ENCODE measurements at regions not wholly inside any gene's neighbourhood (a gene's known extent, or its start where the extent isn't known, plus 50 kb on each side); places are given as distances from the start of the nearest gene placed in this dataset.

DNA sequence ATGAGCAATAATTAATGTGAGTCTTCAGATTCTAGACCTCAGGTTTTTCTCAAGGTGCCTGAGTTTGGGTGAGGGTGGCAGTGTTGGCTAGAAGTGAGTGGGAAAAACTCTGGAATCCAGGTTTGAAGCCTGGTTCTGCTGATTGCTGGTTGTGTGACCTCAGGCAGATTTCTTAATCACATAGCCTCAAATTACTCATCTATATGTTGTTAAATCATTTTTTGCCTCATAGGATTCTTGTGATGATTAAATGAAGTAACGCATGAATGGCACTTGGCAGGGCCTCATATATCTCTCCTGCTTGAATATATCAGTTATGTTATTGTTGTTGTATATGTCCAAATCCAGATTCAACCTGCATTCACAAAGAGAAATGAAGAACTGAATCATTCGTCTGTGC lies 60.5 kb downstream of the NR2F2 start:
- no peak for DNase-seq (ENCODE audit: low spot score)
- in situ Hi-C loops (cut with HindIII; ENCODE audit: low sequenced_read_pairs): no loop called here

DNA sequence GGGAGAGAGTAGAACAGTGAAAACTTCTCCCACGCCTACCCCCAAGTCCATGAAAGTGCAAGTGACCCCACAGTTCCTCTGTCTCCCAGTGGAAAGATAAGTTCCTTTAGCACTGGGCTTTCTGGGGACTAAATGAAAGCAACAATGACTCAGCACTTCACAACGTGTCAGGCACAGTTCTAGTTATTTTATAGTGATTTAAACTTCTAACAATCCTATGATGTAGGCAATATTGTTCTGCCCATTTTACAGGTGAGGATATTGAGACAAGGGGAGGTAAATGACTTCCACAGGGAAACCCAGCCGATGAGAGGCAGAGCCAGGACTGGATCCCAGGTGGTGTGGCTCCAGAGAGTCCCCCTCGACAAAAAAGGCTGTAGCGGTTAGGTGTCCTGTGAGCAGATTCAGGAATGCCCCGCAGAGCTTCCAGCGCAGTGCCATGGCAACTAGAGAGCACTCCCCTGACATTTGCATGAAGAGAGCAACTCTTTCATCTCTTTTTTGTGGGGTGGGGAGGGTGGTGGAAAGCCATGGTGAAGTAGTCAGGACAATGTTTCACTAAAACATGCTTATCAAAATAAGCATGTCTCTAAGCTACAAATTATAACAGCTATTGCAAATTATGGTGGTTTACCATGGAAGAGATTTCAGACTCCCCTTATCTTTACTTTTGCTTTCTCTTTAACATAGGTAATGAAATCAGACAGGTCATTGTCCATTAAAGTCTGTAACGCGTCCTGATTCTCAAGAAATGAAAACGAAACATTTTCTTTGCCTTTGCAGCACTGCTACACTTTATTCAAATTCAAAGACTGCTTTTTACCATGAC lies 62.1 kb downstream of the NR2F2 start:
- in situ Hi-C loops (cut with HindIII; ENCODE audit: low sequenced_read_pairs): no loop called here
- no peak for DNase-seq (ENCODE audit: low spot score)

DNA sequence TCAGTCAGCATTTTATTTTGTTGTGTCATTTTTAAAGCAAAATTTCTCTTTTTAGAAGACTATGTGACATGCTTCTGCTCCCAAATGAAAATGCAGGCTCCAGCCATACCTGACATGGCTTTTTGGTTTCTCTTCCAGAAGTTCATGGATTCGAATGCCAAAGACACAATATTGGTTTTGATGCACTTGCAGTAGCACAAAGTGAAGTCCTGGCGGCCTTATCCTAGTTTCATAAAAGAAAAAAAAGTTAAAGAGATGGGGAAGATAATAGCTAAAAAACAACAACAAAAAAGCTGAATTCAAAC lies 62.7 kb downstream of the NR2F2 start:
- in situ Hi-C loops (cut with HindIII; ENCODE audit: low sequenced_read_pairs): no loop called here

DNA sequence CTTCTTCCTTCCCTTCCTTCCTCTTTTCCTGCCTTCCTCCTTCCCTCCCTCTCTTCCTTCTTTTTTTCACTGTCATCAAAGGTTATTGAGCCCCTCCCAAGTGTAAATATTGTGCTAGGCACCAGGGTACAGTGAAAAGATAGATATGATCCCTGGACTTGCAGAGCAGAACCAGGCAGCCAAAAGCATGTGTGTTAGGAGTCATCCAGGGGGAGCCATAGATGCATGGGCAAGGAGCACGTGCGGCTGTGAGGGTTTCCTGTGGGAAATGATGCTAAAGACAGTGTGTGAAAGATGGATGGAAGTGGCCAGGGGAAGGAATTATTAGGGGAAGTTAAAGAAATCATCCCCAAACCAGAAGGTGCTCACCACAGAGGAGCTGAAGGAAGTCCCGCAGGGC lies 65.2 kb downstream of the NR2F2 start:
- in situ Hi-C loops (cut with HindIII; ENCODE audit: low sequenced_read_pairs): no loop called here
- no peak for DNase-seq (ENCODE audit: low spot score)

More for the DNA sequence above, 62.7 kb downstream of the NR2F2 start:
- DNase-seq (ENCODE audit: low spot score): no peak

DNA sequence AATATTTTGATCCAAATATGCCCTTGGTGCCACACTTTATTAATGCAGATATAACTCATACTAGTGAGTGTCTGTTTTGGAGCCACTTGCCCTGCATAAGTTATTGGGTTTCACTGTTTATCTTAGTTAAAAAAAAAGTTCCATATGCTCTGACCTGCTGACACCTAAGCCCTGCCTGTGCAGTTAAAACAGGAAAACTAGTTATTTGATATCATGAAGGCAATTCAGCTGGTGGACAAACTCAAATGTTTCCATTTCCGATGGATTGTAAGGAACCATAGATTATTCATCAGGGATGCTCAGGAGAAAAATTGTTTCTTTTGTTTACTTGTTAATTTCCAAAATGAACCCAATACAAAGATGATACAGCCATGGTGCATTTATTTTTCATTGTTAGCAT lies 68.3 kb downstream of the NR2F2 start:
- DNase-seq (ENCODE audit: low spot score): no peak
- in situ Hi-C loops (cut with HindIII; ENCODE audit: low sequenced_read_pairs): no loop called here

DNA sequence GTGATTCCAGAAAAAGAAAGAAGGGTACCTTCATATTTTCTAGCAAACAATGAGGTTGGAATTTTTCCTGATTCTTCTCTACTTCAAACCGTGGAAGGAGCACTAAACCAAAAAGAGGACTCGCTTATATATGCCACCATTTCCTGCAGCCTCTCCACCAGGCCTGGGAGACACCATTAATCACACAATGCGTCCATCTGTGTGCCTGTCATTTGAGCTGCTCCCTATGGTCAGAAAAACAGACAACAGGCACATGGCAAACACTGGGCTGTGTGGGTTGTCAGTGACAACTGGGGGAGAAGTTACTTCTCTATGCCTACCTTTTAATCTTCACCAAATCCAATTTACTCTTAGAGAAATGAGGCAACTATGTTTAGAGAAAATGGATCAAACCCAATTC lies 71.9 kb downstream of the NR2F2 start:
- DNase-seq (ENCODE audit: low spot score): no peak
- in situ Hi-C loops (cut with HindIII; ENCODE audit: low sequenced_read_pairs): no loop called here

DNA sequence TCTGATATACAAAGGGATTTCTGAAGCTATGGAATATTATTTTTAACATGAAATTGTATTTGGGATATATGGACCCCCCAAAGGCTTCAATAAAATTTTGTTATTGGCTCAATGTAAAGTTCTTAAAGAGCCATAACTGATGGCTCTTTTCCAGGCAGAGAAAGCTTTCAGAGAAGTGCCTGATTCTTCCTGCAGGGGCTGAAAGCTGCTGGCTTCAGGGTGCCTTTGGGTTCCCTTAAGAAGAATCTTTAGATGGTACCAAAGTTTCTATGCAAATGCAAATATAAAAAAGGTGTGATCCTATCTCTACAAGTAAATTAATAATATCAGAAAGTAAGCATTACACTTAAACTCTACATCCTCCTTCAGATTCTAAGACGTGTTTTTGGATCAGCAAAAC lies 72.6 kb downstream of the NR2F2 start:
- no peak for DNase-seq (ENCODE audit: low spot score)
- in situ Hi-C loops (cut with HindIII; ENCODE audit: low sequenced_read_pairs): no loop called here

DNA sequence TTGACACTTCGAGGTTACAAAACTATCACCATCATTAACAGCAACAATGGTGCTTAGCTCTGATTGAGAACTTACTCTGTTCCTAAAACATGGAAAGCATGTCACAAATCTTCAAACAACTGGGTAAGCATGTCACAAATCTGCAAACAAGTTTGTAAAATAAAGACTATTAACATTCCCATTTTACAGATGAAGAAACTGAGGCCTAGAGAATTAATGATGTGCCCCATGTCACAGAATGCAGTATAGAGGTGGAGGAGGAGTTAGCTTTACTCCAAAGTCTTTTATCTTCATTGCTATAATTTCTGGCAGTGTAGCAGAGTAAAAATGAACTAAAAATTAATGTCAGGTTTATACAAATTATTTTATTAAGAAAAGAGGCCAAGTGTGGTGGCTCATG lies 73.4 kb downstream of the NR2F2 start:
- DNase-seq (ENCODE audit: low spot score): no peak
- in situ Hi-C loops (cut with HindIII; ENCODE audit: low sequenced_read_pairs): no loop called here

DNA sequence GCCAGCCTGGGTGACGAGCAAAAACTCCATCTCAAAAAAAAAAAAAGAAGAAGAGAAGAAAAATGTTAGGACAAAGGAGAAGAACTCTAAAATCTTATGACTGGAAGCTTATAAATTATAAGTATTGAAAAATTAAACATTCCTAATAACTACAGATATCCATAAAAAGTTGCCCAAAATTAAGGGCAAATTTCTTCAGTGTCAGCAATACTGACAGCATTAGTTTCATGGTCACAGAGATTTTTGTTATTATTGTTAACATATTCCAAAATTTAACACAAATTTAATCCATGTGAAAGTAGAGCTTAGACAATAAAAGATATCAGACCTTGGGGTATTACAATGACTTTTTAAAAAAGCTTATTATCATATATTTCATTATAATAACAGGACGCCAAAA lies 74.1 kb downstream of the NR2F2 start:
- in situ Hi-C loops (cut with HindIII; ENCODE audit: low sequenced_read_pairs): no loop called here
- no peak for DNase-seq (ENCODE audit: low spot score)

DNA sequence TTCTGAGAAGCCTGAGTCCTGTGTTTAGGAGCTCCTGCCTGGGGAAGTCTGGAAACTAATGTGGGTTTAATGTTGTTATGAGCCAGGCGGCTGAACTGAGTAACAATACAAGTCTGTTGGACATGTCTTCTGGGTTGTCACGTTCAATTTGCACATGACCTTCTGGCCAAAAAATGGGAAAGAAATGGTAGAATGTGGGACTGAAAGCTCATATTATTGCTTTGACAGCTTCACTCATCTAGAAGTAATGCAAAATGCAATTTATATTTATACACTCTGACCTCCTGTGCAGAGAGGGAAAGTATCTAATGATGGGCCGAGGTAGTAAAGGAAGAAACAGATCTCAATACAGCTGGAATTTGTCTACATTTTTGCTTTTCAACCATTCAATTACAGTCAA lies 75.8 kb downstream of the NR2F2 start:
- in situ Hi-C loops (cut with HindIII; ENCODE audit: low sequenced_read_pairs): no loop called here
- DNase-seq (ENCODE audit: low spot score): no peak

DNA sequence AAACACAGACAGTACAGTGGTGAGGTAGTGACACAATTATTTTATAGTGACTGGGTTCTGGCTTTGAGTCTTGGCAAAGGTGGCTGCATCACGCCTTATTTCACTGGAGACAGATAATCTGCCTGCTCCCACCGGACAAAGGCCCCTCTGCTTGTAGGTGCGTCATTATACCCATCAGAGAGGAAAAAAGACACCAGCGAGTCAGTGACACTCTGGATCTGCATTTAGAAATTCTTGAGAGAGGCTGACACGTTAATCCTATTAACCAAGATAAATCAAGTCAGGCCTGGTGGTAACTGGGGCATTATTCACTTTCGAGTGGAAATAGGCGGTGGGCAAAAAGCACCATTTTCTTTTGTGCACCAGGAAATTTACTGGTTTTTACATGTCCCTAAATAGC lies 76.2 kb downstream of the NR2F2 start:
- DNase-seq (ENCODE audit: low spot score): no peak
- in situ Hi-C loops (cut with HindIII; ENCODE audit: low sequenced_read_pairs): no loop called here

DNA sequence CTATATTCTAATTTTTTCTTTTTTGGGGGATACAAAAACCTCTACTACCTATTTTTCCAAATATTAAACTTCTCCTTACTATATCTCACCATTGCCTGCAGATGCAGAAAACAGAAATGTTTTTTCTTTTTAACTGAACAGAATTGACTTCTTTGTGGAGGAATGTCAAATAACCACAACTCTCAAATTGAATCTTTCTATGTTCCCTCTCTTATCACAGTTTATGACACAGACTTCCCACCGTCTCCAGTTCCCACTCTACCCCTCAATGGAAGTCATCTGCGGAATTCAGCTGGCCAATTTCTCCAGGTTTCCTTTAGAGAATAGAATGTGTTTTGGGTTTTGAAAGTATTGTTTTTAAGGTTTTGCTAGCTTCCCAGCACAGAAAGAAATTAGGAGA lies 77.0 kb downstream of the NR2F2 start:
- no peak for DNase-seq (ENCODE audit: low spot score)
- in situ Hi-C loops (cut with HindIII; ENCODE audit: low sequenced_read_pairs): no loop called here

DNA sequence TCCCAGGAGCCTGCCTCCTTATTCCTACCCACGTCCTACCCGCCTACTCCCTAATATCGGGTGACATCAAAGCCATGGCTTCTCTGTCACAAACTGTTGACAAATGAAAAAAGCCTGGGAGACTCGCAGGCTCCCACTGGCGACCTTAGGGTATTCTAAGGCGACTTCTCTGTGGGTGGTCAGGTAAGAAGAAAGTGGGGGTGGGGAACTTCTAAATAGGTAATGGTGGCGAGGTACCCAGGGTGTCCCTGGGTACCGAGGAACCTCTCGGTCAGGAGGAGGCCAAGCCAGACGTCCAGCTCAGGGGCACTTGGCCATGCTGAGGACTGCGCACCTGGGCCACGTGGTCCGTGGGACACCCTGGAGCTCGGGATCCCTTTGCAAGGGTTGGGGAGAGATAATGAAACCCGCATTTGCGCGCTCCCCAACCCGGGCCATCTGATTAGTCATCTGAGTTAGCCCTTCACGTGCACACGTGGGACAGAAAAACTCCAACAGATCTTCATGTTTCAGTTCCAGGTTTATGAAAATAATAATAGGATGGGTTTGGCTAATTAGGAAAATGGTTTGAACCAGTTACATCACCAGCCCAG lies 78.2 kb downstream of the NR2F2 start:
- DNase-seq (ENCODE audit: low spot score): no peak
- in situ Hi-C loops (cut with HindIII; ENCODE audit: low sequenced_read_pairs): no loop called here

DNA sequence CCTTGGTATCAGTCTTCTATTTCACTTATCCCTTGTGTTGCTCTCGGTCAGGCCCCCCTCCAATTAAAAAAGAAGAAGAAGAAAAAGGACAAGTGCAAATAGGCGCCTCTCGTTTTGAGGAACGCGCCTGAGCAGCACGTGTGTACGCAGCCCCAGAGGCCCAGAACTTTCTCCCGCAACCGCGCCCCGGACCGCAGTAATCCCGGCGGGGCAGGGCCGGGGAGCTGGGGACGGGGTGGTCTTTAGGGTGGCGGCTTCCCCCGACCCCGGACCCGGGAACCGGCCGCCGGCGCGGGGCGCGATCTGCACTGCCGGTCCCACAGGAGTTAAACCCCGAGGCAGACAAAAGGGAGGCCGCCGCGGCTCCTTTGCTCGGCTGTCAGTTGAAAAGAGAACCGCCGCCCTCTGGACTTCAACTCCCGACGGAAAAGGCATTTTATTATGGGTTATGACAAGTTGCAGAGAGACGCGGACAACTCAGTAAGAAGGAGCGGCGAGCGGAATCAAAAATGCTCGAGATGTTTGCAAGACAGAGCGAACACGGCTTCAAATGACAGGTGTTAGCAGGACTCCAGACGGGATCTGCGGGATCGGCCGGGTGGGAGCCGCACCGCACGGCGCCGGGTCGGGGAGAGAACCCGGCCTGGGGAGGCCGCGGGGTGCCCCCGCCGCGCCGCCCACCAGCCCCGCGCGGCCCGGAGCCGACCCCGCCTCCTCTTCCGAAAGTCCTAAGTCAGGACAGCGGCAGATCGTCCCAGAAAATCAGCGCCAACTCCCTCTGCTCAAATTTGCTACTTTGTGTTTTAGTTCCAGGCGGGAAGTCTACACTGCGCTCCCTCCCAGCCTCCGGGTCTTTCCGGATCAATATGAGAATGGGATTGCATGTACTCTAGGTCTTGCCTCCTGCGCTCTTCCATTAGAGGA lies 79.0 kb downstream of the NR2F2 start:
- no peak for DNase-seq (ENCODE audit: low spot score)
- in situ Hi-C loops (cut with HindIII; ENCODE audit: low sequenced_read_pairs): no loop called here

DNA sequence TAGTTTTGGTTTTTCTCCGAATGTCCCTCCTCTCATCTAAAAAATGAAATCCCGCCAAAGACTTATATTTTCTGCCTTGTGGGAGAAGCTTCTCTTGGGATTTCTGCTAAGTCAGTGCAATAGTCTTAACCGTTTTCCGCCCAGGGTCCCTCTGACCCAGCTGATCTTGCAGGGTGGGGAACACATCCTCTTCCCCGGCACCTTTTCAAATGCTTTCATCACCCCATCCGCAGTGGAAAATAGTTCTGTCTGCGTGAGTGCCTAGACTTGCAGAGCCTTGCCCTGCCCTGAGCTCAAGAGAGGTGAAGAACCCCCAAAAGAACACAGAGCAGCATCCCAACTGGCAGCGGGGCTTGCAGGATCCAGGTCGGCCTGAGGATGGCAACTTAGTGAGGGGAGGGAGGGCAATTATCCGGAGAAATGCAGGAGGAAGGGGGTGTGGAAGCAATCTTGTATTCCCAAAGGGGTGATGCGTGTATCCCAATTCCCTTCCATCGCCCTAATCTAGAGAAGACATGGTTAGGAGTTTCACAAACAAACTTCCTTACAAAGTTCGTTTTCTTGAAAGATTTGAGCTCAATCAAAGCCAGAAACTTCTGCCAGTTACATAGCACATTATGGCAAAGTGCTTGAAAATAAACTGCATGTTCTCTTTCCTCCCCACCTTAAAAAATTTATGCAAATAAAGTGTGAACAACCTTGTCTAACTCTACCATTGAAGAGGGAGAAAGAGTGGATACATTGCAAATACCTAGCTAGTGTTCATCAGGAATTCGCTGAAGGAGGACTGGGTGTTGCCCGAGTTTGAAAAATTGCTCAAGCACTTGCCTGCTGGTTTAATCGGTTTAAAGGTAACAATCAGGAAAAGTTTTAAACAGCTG lies 79.9 kb downstream of the NR2F2 start:
- in situ Hi-C loops (cut with HindIII; ENCODE audit: low sequenced_read_pairs): no loop called here
- no peak for DNase-seq (ENCODE audit: low spot score)

DNA sequence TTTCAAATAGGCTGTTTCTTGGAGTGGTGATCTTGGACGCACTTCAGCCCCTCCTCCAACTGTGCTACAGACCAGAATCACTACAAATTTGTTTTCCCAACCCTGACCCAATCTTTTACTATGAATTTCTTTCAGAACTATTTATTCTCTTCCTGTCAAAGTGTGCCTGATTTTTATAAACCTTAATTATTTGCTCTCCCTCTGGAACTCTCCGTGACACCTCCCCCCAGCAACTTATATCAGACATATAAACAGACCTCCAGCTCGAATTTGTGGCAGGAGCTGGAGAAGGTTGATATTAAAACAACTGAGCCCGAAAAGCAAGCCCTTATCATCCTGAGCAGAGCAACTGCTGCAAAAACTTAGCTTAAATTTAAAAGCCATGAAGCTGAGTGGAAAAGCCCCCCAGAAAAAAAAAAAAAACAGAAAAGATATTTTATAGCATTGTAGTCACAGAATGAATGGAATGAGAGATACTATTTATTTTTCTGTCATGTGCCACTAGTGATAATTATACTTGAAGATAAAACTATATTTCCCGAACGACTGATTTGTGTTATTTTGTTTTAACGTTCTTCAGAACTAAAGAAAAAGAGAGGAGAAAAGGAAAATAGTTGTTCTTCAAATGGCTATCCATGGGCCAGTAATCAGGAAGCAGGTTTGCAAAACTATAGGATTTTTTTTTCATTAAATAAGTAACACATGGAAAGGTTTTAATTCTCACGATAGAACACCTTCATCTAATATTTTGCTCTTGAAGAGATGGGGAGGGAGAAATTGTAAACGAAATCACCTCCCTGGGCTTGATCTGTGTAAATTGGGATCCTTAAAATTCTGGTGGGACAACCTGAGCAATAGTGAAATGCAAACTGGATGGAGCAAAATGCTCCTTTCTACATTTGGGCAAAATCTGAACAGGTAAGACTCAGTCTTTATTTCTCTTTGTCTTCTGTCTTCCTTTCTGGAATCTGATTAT lies 80.8 kb downstream of the NR2F2 start:
- no peak for DNase-seq (ENCODE audit: low spot score)
- in situ Hi-C loops (cut with HindIII; ENCODE audit: low sequenced_read_pairs): no loop called here

DNA sequence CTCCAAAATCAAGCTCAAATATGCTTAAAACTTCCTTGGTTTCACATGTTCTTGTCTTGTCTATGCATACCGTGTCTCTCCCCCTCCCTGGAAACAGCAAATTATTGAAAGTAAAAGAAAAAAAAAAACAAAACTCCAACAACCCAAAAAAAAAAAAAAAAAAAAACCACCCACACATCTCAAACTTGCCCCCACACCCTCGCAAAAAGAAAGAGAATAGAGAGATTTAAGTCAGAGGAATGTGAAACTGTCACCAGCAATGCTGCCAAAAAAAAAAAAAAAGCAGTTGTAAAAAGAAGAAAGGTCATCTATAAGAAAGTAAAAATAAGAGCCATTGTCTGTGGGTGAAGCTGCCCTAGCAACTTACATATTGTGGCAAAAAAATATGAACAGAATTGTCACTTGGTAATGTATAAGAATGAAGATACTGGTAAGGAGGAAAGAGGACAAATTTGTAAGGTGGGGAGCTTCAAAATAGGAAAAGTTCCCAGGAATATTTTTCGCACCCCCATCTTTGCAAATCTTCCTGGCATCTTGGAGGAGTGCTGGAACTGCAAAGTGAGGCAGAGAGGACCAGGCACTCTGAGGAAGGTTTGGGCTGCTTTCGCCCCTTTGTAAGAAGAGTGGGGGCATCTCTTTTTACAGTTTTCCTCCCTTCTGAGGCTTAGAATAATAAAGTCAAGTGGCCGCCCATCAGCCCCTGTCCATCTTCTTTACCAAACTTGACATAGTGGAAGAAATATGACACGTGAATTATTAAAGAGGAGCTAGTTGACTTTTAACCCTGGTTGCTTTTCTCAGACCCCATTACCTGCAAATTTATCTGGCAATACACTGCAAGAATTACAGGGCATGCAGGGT lies 81.8 kb downstream of the NR2F2 start:
- DNase-seq (ENCODE audit: low spot score): no peak
- in situ Hi-C loops (cut with HindIII; ENCODE audit: low sequenced_read_pairs): no loop called here

DNA sequence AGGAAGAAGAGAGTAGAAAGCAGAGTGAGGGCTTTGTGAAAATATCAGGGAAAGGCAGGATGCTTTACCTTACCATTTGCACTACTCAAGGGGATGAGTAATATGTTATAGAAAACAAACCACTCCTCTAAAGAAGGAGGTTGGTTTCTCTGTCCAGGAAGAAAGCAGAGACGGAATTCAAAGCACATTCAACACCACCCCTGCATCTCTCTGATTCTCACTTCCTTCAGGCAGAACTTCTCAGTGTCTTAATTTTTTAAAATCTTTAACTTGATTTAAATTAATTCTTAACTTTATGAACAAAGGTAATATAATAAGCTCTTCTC lies 82.4 kb downstream of the NR2F2 start:
- DNase-seq (ENCODE audit: low spot score): no peak
- in situ Hi-C loops (cut with HindIII; ENCODE audit: low sequenced_read_pairs): no loop called here
